GM12891 (cell line): ENCODE measurements at regions not wholly inside any gene's neighbourhood (a gene's known extent, or its start where the extent isn't known, plus 50 kb on each side); places are given as distances from the start of the nearest gene placed in this dataset.
"Not testable (repeated sequence)": the region's sequence is repeated elsewhere in the genome, so short reads cannot be mapped to it uniquely, and the experiment has no call there.

Experiments used
- DNase-seq: peaks from one replicate; pipeline ENCODE4 v3.0.0; 2011; ENCODE audit warnings: low spot score; ENCODE audit not compliant: insufficient read length
- FAIRE-seq: peaks from 2 replicates; lab custom pipeline; 2011; peaks lifted over from hg19 to GRCh38; lab: Jason Lieb, UNC
- PAX5 ChIP-seq: IDR thresholded peaks from 2 replicates; pipeline ENCODE4 v1.6.1; 2011; ENCODE audit warnings: low read length, moderate library complexity, mild to moderate bottlenecking; ENCODE audit not compliant: insufficient read depth, severe bottlenecking
- POLR2A ChIP-seq: IDR thresholded peaks from 2 replicates; pipeline ENCODE4 v1.6.1; 2011; ENCODE audit warnings: low read depth, low read length, control low read depth
- POLR2AphosphoS5 ChIP-seq: IDR thresholded peaks from 2 replicates; pipeline ENCODE4 v1.6.1; 2011; ENCODE audit warnings: low read depth, low read length, control low read depth
- POU2F2 ChIP-seq: IDR thresholded peaks from 2 replicates; pipeline ENCODE4 v1.6.1; 2011; ENCODE audit warnings: low read depth, mild to moderate bottlenecking, control low read depth, low read length, moderate library complexity
- SPI1 ChIP-seq: IDR thresholded peaks from 2 replicates; pipeline ENCODE4 v1.6.1; 2011; ENCODE audit warnings: low read depth, low read length, control low read depth
- TAF1 ChIP-seq: IDR thresholded peaks from 2 replicates; pipeline ENCODE4 v1.6.1; 2011; ENCODE audit warnings: low read depth, low read length, control low read depth

GRCh38 chr9:31574006-31574765, 810.3 kb upstream of the ACO1 start:
- TF ChIP-seq SPI1 (no peak), POLR2AphosphoS5 (no peak), POU2F2 (no peak), POLR2A (no peak), PAX5 (no peak), TAF1 (no peak)
- no peak for FAIRE-seq
- DNase-seq = no peak

GRCh38 chr9:31582071-31582470, 802.4 kb upstream of the ACO1 start:
- DNase-seq = no peak
- TF ChIP-seq POLR2A = no peak
- no peak for FAIRE-seq

DNA sequence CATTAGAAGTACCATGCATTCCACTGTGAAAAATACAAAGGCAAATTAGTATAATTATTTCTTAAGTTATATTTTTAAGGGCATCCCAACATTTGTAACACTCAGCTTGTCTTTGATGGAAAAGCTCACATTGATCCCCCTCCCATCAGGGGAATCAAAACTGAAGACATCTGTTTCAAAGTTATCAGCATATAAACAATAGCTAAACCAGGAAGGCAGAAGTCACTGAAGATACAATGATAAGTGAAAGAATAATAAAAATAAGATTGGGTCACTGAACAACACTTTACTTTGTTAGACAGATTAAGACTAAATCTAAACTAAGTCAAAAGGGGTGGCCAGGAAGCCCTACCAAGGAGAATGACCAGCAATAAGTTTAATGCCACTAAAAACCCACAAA, 801.9 kb upstream of the ACO1 start:
- FAIRE-seq = no peak
- TF ChIP-seq SPI1 (no peak), POLR2AphosphoS5 (no peak), POLR2A (no peak), POU2F2 (no peak), PAX5 (no peak), TAF1 (no peak)

GRCh38 chr9:31585158-31585557, 799.3 kb upstream of the ACO1 start:
- no peak for DNase-seq
- no peak for FAIRE-seq
- TF ChIP-seq POLR2A = no peak
- no peak for TF ChIP-seq TAF1
- no peak for TF ChIP-seq PAX5
- TF ChIP-seq SPI1 = no peak
- TF ChIP-seq POLR2AphosphoS5 = no peak
- no peak for TF ChIP-seq POU2F2

More for the DNA sequence above, 801.9 kb upstream of the ACO1 start:
- DNase-seq = no peak

GRCh38 chr9:31587146-31587545, 797.3 kb upstream of the ACO1 start:
- FAIRE-seq (no peak), DNase-seq (no peak)
- TF ChIP-seq POU2F2 (no peak), PAX5 (no peak)

DNA sequence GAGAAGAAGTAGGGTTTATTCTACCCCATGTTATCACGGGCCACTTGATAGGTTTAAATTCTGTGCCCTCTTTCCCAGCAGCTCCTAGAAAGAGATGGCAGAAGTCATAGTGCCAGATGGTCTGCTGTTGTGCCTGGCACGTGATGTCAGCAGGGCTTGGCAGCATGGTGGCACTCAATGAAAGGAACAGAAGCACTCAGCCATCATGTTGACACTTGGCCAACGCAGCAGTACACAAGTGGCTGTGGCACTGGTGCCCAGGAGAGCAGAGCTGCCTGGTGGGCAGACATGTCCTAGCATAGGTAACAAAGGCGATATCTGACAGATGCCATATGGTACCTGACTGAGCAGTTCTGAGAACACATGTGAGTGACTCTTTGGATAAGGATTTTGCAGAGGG, 796.4 kb upstream of the ACO1 start:
- FAIRE-seq (no peak), DNase-seq (no peak)

DNA sequence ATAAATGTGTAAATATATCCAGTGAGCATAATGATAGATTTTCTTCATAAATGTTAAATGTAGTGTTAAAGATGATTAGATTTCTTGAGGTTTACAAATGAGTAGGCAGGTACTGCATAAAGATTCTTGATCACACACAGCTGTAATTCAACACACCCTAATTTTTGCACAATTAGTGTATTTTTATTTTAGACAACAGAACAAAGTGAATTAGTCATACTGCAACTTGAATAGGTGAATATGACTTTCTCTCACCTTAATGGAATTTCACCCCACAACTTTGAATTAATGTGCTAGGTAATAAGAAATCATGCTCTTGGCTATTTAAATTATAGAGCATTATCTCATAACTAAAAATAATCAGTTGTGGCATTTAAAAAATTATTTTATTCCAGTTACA, 795.7 kb upstream of the ACO1 start:
- TF ChIP-seq SPI1 = no peak
- TF ChIP-seq TAF1 = no peak
- FAIRE-seq = no peak
- no peak for DNase-seq

More for the DNA sequence above, 796.4 kb upstream of the ACO1 start:
- TF ChIP-seq POU2F2 (no peak), PAX5 (no peak), POLR2AphosphoS5 (no peak), TAF1 (no peak), POLR2A (no peak), SPI1 (no peak)

GRCh38 chr9:31590091-31590490, 794.4 kb upstream of the ACO1 start:
- DNase-seq (no peak), FAIRE-seq (no peak)
- no peak for TF ChIP-seq SPI1

GRCh38 chr9:31597086-31597485, 787.4 kb upstream of the ACO1 start:
- not testable (repeated sequence) for DNase-seq, FAIRE-seq

- no peak for DNase-seq
- TF ChIP-seq TAF1 = no peak
- no peak for TF ChIP-seq PAX5
- no peak for TF ChIP-seq SPI1
- TF ChIP-seq POLR2AphosphoS5 = no peak
- TF ChIP-seq POU2F2 = no peak
- no peak for FAIRE-seq
Measured at GRCh38 chr9:31597977-31598376, 786.5 kb upstream of the ACO1 start.

DNA sequence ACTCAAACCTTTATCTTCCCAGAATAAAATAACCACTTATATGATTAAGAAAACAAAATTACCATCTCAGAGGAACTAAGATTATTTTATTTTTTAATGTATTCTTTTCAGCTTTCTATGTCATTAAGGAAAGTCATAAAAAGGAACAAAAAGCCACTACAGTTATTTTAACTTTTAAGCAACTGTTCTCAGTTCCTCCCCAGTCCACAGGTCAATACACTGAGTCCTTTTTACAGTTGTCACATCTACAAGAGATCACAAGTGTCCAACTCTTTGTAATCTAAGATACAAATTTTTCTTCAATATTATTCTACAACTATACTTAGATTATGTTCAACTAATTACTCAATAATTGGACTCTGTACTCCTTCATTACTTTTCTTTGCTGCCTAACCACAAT, 782.8 kb upstream of the ACO1 start:
- DNase-seq (no peak), FAIRE-seq (no peak)
- TF ChIP-seq POU2F2 = no peak
- peak; percentile 74 for TF ChIP-seq SPI1
- TF ChIP-seq TAF1 = no peak
- TF ChIP-seq POLR2AphosphoS5 = no peak
